ENCODE measurements at regions not wholly inside any gene's neighbourhood (a gene's known extent, or its start where the extent isn't known, plus 50 kb on each side); places are given as distances from the start of the nearest gene placed in this dataset.
"Not testable (repeated sequence)": the region's sequence is repeated elsewhere in the genome, so short reads cannot be mapped to it uniquely, and the experiment has no call there.

DNA sequence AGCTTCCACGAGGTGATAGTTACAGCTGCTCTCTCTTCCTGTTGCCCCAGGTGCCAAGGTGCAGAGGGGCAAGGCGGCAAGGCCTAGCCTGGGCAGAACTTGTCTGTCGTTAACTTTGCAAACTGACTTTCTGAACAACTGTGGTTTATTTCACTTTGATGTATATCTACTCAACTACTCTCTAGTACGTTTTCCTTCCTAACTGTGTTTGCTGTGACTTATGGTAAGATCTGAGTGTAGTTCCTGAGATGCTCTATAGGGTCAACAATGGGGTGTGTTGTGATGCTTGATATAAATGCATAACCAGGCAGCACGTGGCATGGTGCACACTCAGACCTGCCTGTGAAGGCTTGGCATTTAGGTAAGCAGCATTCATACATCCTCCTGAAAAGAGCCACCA lies 77.1 kb downstream of the TRIM43 start:
- TF ChIP-seq, protein P1, sequence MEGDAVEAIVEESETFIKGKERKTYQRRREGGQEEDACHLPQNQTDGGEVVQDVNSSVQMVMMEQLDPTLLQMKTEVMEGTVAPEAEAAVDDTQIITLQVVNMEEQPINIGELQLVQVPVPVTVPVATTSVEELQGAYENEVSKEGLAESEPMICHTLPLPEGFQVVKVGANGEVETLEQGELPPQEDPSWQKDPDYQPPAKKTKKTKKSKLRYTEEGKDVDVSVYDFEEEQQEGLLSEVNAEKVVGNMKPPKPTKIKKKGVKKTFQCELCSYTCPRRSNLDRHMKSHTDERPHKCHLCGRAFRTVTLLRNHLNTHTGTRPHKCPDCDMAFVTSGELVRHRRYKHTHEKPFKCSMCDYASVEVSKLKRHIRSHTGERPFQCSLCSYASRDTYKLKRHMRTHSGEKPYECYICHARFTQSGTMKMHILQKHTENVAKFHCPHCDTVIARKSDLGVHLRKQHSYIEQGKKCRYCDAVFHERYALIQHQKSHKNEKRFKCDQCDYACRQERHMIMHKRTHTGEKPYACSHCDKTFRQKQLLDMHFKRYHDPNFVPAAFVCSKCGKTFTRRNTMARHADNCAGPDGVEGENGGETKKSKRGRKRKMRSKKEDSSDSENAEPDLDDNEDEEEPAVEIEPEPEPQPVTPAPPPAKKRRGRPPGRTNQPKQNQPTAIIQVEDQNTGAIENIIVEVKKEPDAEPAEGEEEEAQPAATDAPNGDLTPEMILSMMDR (conservative IDR thresholded peaks at IDR 0.05) = not testable (repeated sequence)
- not testable (repeated sequence) for TF ChIP-seq EZH2 (IDR thresholded peaks at IDR 0.05; ENCODE audit: low read depth)
